Natural killer cell (primary cell): ENCODE measurements at regions not wholly inside any gene's neighbourhood (a gene's known extent, or its start where the extent isn't known, plus 50 kb on each side); places are given as distances from the start of the nearest gene placed in this dataset.

ENCODE experiments used
- ATAC-seq, 3 donors: fragments of 150-1000 bp in 2 of 3; fragments of 200-7000 bp in 1 of 3; cut with Tn5 transposase; 1 replicate in 1 of 3; 2 replicates in 2 of 3; pipeline ENCODE4 v1.10.0; 2021; ENCODE audit warnings: mild to moderate bottlenecking in 2 of 3, moderate library complexity in 2 of 3
- DNase-seq, 2 donors: peaks; one replicate each; pipeline versions ENCODE4 v3.0.0 to v3.0.0-alpha.2; 2013 to 2021; ENCODE audit warnings: mixed read lengths in 1 of 2
- H3K27ac ChIP-seq: one replicate; pipeline ENCODE4 v1.5.1; 2013; ENCODE audit warnings: mild to moderate bottlenecking, low read length
- H3K27me3 ChIP-seq: one replicate; pipeline ENCODE4 v1.6.1; 2013; ENCODE audit warnings: low read length; ENCODE audit not compliant: control insufficient read depth, insufficient read depth
- H3K36me3 ChIP-seq: one replicate; pipeline ENCODE4 v1.6.1; 2013; ENCODE audit warnings: low read length; ENCODE audit not compliant: control insufficient read depth, insufficient read depth
- H3K4me1 ChIP-seq: one replicate; pipeline ENCODE4 v1.6.1; 2013; ENCODE audit warnings: low read length; ENCODE audit not compliant: control insufficient read depth, insufficient read depth
- H3K4me3 ChIP-seq: one replicate; pipeline ENCODE4 v1.5.1; 2013; ENCODE audit warnings: low read length
- H3K9me3 ChIP-seq: one replicate; pipeline ENCODE4 v1.6.1; 2013; ENCODE audit warnings: low read length; ENCODE audit not compliant: control insufficient read depth, insufficient read depth
- H3K27ac Mint-ChIP-seq, 2 donors: one replicate each; pipeline ENCODE4 v1.8.0; 2022; ENCODE audit warnings: mild to moderate bottlenecking in 2 of 2, mixed read lengths in 2 of 2, moderate library complexity in 1 of 2
- H3K27me3 Mint-ChIP-seq, 2 donors: one replicate each; pipeline ENCODE4 v1.8.0; 2022; ENCODE audit warnings: low read depth in 2 of 2, mixed read lengths in 2 of 2
- H3K36me3 Mint-ChIP-seq: one replicate; pipeline ENCODE4 v1.8.0; 2022; ENCODE audit warnings: mixed read lengths
- H3K4me1 Mint-ChIP-seq, 2 donors: one replicate each; pipeline ENCODE4 v1.8.0; 2022; ENCODE audit warnings: mixed read lengths in 2 of 2
- H3K4me3 Mint-ChIP-seq: one replicate; pipeline ENCODE4 v1.8.0; 2022; ENCODE audit warnings: mild to moderate bottlenecking, moderate library complexity, mixed read lengths
- H3K9me3 Mint-ChIP-seq, 2 donors: one replicate each; pipeline ENCODE4 v1.8.0; 2022; ENCODE audit warnings: mixed read lengths in 2 of 2
- CTCF ChIP-seq: fragments of 200-600 bp; IDR thresholded peaks from one replicate; pipeline ENCODE4 v1.8.0; 2022; ENCODE audit warnings: antibody characterized with exemption
- WGBS: methylation state at CpG from one replicate; pipeline ENCODE4 v1.1.7; 2013; ENCODE audit warnings: missing lambda C conversion rate; ENCODE audit not compliant: insufficient coverage; 5-methylcytosine and 5-hydroxymethylcytosine counted together
- intact Hi-C: fragments of 100-400 bp; cut with micrococcal nuclease; formaldehyde crosslinking; loops from one replicate; pipeline ENCODE4 v1.14.2; 2022

- H3K9me3 ChIP-seq = no peaks in the 10 kb centered on the region
- DNase-seq (no peak), ATAC-seq (no peak)
- H3K27me3 ChIP-seq = no peaks in the 10 kb centered on the region
- no peaks in the 10 kb centered on the region for H3K4me1 ChIP-seq
- peaks cover 8% of the 10 kb centered on the region for H3K36me3 Mint-ChIP-seq
- WGBS = 78% methylated on average over 2 of the region's 5 CpGs
- intact Hi-C loops = no loop called here
- no peaks in the 10 kb centered on the region for H3K36me3 ChIP-seq
- no peak overlapping the region for H3K4me3 ChIP-seq
- H3K4me3 Mint-ChIP-seq = no peak overlapping the region
- TF ChIP-seq CTCF = no peak
- H3K27me3 Mint-ChIP-seq = no peaks in the 10 kb centered on the region
- H3K27ac Mint-ChIP-seq = no peak overlapping the region
- H3K9me3 Mint-ChIP-seq = peaks cover 5 to 7% of the 10 kb centered on the region in 2 donors
- no peaks in the 10 kb centered on the region for H3K4me1 Mint-ChIP-seq
- H3K27ac ChIP-seq = no peak overlapping the region
These were observed 995.2 kb upstream of the CDH2 start for GRCh38 chr18:29171892-29172755.

GRCh38 chr18:29169599-29169998, 992.7 kb upstream of the CDH2 start:
- peaks cover 7% of the 10 kb centered on the region in 2 donors for H3K9me3 Mint-ChIP-seq

GRCh38 chr18:29164993-29165599, 988.2 kb upstream of the CDH2 start:
- Mint-ChIP-seq H3K36me3 (peaks cover 8% of the 10 kb centered on the region), H3K27me3 (no peaks in the 10 kb centered on the region), H3K27ac (no peak overlapping the region), H3K4me3 (no peak overlapping the region), H3K9me3 (peaks cover 5 to 7% of the 10 kb centered on the region in 2 donors), H3K4me1 (no peaks in the 10 kb centered on the region)
- WGBS = 72% methylated on average over 3 of the region's 3 CpGs
- H3K4me1 ChIP-seq = no peaks in the 10 kb centered on the region
- ATAC-seq (no peak), DNase-seq (no peak)
- intact Hi-C loops = no loop called here
- no peak for TF ChIP-seq CTCF
- H3K27me3 ChIP-seq = no peaks in the 10 kb centered on the region
- no peak overlapping the region for H3K4me3 ChIP-seq
- no peaks in the 10 kb centered on the region for H3K9me3 ChIP-seq
- no peaks in the 10 kb centered on the region for H3K36me3 ChIP-seq
- no peak overlapping the region for H3K27ac ChIP-seq

More at GRCh38 chr18:29169599-29169998, 992.7 kb upstream of the CDH2 start:
- Mint-ChIP-seq H3K27me3 (no peaks in the 10 kb centered on the region), H3K36me3 (peaks cover 8% of the 10 kb centered on the region), H3K4me3 (no peak overlapping the region), H3K27ac (no peak overlapping the region), H3K4me1 (no peaks in the 10 kb centered on the region)
- Histone ChIP-seq H3K27ac (no peak overlapping the region), H3K36me3 (no peaks in the 10 kb centered on the region), H3K27me3 (no peaks in the 10 kb centered on the region), H3K9me3 (no peaks in the 10 kb centered on the region), H3K4me1 (no peaks in the 10 kb centered on the region), H3K4me3 (no peak overlapping the region)
- intact Hi-C loops = no loop called here
- ATAC-seq (no peak), DNase-seq (no peak)
- no peak for TF ChIP-seq CTCF
